HEK293T (cell line): ENCODE measurements at regions not wholly inside any gene's neighbourhood (a gene's known extent, or its start where the extent isn't known, plus 50 kb on each side); places are given as distances from the start of the nearest gene placed in this dataset.

ENCODE experiments used
- ARNT ChIP-seq: fragments of 450-650 bp; IDR thresholded peaks from 2 replicates; pipeline ENCODE4 v1.6.1; 2017; ENCODE audit warnings: mild to moderate bottlenecking
- CTBP1 ChIP-seq: fragments of 450-650 bp; IDR thresholded peaks from 2 replicates; pipeline ENCODE4 v1.6.1; 2016; ENCODE audit warnings: borderline replicate concordance
- ELF4 ChIP-seq: fragments of 450-650 bp; IDR thresholded peaks from 2 replicates; pipeline ENCODE4 v1.6.1; 2017; ENCODE audit warnings: antibody characterized with exemption
- FOXA1 ChIP-seq: fragments of 450-650 bp; IDR thresholded peaks from 2 replicates; pipeline ENCODE4 v1.6.1; 2016; ENCODE audit warnings: mild to moderate bottlenecking
- FOXM1 ChIP-seq: fragments of 450-650 bp; IDR thresholded peaks from 2 replicates; pipeline ENCODE4 v1.6.1; 2017; ENCODE audit warnings: mild to moderate bottlenecking, borderline replicate concordance
- L3MBTL2 ChIP-seq: fragments of 450-650 bp; conservative IDR thresholded peaks from 2 replicates; pipeline ENCODE4 v1.6.1; 2016; ENCODE audit warnings: mild to moderate bottlenecking
- LEF1 ChIP-seq: fragments of 450-650 bp; IDR thresholded peaks from 2 replicates; pipeline ENCODE4 v1.6.1; 2017; ENCODE audit warnings: mild to moderate bottlenecking, borderline replicate concordance
- PKNOX1 ChIP-seq: fragments of 450-650 bp; IDR thresholded peaks from 2 replicates; pipeline ENCODE4 v1.6.1; 2016
- SP1 ChIP-seq: fragments of 450-650 bp; IDR thresholded peaks from 2 replicates; pipeline ENCODE4 v1.6.1; 2017
- SUZ12 ChIP-seq: fragments of 450-650 bp; IDR thresholded peaks from 2 replicates; pipeline ENCODE4 v1.6.1; 2016; ENCODE audit warnings: mild to moderate bottlenecking
- TARDBP ChIP-seq: fragments of 450-650 bp; IDR thresholded peaks from 2 replicates; pipeline ENCODE4 v1.6.1; 2016
- ZNF384 ChIP-seq: fragments of 450-650 bp; IDR thresholded peaks from 2 replicates; pipeline ENCODE4 v1.6.1; 2016

- no peak for TF ChIP-seq FOXM1
- no peak for TF ChIP-seq SP1
- no peak for TF ChIP-seq SUZ12
- no peak for TF ChIP-seq ZNF384
- no peak for TF ChIP-seq FOXA1
- TF ChIP-seq CTBP1, result no peak
- TF ChIP-seq L3MBTL2, result no peak
- TF ChIP-seq PKNOX1, result no peak
- TF ChIP-seq LEF1, result no peak
- TF ChIP-seq ELF4, result no peak
- TF ChIP-seq TARDBP, result no peak
- TF ChIP-seq ARNT, result no peak
These were observed 101.8 kb downstream of the TNFAIP3 start for GRCh38 chr6:137968901-137969300.
